ENCODE measurements at regions not wholly inside any gene's neighbourhood (a gene's known extent, or its start where the extent isn't known, plus 50 kb on each side); places are given as distances from the start of the nearest gene placed in this dataset.

DNA sequence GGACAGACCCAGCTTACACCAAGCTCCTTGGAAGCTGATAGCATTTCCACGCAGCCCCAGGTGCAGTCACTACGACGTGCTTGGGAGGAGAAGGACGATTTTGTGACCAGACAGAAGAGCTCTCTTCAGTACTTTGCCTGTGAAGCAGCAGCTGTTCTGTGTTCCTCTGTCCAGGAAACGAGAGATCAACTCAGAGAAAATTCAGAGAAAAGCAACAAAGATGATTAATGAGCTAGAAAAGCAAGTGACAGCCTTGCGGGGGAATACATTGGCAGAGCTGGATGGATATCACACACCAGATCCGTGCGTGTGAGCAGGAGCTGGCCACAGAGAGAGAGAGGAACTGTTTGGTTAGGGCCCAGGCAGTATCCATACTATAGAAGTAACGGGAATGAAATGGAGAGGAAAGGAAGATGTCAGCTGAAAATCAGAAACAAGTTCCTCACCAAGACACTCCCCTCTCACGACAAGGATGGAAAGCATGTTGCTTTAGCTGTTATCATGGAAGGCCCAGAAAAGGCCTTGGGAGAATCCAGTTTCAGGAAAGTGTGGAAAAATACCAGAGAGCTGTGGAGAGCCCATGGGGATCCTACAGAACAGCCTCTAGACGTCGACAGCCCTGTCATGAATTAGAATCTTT is 106.2 kb downstream of the TOMM20 start (continued):
- TF ChIP-seq CEBPG (CRISPR knock-in tag; IDR thresholded peaks at IDR 0.05) (no peak), CEBPG (tag; conservative IDR thresholded peaks at IDR 0.05 in 1 of 2, IDR thresholded peaks at IDR 0.05 in 1 of 2) (no peak), TCF3 (CRISPR knock-in tag; IDR thresholded peaks at IDR 0.05) (peak; percentile 29; the same call in 1 of the 2 replicates), NFE2L1 (tag; IDR thresholded peaks at IDR 0.05; ENCODE audit: borderline replicate concordance, low read depth) (no peak)
- TF ChIP-seq, protein P1, sequence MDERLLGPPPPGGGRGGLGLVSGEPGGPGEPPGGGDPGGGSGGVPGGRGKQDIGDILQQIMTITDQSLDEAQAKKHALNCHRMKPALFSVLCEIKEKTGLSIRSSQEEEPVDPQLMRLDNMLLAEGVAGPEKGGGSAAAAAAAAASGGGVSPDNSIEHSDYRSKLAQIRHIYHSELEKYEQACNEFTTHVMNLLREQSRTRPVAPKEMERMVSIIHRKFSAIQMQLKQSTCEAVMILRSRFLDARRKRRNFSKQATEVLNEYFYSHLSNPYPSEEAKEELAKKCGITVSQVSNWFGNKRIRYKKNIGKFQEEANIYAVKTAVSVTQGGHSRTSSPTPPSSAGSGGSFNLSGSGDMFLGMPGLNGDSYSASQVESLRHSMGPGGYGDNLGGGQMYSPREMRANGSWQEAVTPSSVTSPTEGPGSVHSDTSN (CRISPR knock-in tag; IDR thresholded peaks at IDR 0.05; ENCODE audit: low read depth) = no peak
- TF ChIP-seq, protein P1 (tag; conservative IDR thresholded peaks at IDR 0.05; ENCODE audit: low read depth) = peak; percentile 92
- TF ChIP-seq, protein P2, sequence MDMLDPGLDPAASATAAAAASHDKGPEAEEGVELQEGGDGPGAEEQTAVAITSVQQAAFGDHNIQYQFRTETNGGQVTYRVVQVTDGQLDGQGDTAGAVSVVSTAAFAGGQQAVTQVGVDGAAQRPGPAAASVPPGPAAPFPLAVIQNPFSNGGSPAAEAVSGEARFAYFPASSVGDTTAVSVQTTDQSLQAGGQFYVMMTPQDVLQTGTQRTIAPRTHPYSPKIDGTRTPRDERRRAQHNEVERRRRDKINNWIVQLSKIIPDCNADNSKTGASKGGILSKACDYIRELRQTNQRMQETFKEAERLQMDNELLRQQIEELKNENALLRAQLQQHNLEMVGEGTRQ (CRISPR knock-in tag; IDR thresholded peaks at IDR 0.05) = no peak
- TF ChIP-seq, protein P3, sequence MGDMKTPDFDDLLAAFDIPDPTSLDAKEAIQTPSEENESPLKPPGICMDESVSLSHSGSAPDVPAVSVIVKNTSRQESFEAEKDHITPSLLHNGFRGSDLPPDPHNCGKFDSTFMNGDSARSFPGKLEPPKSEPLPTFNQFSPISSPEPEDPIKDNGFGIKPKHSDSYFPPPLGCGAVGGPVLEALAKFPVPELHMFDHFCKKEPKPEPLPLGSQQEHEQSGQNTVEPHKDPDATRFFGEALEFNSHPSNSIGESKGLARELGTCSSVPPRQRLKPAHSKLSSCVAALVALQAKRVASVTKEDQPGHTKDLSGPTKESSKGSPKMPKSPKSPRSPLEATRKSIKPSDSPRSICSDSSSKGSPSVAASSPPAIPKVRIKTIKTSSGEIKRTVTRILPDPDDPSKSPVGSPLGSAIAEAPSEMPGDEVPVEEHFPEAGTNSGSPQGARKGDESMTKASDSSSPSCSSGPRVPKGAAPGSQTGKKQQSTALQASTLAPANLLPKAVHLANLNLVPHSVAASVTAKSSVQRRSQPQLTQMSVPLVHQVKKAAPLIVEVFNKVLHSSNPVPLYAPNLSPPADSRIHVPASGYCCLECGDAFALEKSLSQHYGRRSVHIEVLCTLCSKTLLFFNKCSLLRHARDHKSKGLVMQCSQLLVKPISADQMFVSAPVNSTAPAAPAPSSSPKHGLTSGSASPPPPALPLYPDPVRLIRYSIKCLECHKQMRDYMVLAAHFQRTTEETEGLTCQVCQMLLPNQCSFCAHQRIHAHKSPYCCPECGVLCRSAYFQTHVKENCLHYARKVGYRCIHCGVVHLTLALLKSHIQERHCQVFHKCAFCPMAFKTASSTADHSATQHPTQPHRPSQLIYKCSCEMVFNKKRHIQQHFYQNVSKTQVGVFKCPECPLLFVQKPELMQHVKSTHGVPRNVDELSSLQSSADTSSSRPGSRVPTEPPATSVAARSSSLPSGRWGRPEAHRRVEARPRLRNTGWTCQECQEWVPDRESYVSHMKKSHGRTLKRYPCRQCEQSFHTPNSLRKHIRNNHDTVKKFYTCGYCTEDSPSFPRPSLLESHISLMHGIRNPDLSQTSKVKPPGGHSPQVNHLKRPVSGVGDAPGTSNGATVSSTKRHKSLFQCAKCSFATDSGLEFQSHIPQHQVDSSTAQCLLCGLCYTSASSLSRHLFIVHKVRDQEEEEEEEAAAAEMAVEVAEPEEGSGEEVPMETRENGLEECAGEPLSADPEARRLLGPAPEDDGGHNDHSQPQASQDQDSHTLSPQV (IDR thresholded peaks at IDR 0.05) = no peak
- TF ChIP-seq, protein P4, sequence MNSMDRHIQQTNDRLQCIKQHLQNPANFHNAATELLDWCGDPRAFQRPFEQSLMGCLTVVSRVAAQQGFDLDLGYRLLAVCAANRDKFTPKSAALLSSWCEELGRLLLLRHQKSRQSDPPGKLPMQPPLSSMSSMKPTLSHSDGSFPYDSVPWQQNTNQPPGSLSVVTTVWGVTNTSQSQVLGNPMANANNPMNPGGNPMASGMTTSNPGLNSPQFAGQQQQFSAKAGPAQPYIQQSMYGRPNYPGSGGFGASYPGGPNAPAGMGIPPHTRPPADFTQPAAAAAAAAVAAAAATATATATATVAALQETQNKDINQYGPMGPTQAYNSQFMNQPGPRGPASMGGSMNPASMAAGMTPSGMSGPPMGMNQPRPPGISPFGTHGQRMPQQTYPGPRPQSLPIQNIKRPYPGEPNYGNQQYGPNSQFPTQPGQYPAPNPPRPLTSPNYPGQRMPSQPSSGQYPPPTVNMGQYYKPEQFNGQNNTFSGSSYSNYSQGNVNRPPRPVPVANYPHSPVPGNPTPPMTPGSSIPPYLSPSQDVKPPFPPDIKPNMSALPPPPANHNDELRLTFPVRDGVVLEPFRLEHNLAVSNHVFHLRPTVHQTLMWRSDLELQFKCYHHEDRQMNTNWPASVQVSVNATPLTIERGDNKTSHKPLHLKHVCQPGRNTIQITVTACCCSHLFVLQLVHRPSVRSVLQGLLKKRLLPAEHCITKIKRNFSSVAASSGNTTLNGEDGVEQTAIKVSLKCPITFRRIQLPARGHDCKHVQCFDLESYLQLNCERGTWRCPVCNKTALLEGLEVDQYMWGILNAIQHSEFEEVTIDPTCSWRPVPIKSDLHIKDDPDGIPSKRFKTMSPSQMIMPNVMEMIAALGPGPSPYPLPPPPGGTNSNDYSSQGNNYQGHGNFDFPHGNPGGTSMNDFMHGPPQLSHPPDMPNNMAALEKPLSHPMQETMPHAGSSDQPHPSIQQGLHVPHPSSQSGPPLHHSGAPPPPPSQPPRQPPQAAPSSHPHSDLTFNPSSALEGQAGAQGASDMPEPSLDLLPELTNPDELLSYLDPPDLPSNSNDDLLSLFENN (IDR thresholded peaks at IDR 0.05; ENCODE audit: low read depth in 2 of 2, low read length in 2 of 2) = no peak
- TF ChIP-seq, protein P5, sequence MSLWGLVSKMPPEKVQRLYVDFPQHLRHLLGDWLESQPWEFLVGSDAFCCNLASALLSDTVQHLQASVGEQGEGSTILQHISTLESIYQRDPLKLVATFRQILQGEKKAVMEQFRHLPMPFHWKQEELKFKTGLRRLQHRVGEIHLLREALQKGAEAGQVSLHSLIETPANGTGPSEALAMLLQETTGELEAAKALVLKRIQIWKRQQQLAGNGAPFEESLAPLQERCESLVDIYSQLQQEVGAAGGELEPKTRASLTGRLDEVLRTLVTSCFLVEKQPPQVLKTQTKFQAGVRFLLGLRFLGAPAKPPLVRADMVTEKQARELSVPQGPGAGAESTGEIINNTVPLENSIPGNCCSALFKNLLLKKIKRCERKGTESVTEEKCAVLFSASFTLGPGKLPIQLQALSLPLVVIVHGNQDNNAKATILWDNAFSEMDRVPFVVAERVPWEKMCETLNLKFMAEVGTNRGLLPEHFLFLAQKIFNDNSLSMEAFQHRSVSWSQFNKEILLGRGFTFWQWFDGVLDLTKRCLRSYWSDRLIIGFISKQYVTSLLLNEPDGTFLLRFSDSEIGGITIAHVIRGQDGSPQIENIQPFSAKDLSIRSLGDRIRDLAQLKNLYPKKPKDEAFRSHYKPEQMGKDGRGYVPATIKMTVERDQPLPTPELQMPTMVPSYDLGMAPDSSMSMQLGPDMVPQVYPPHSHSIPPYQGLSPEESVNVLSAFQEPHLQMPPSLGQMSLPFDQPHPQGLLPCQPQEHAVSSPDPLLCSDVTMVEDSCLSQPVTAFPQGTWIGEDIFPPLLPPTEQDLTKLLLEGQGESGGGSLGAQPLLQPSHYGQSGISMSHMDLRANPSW (CRISPR knock-in tag; IDR thresholded peaks at IDR 0.05) = no peak

Measured in K562 (cell line).